WI38 (cell line): ENCODE measurements at regions not wholly inside any gene's neighbourhood (a gene's known extent, or its start where the extent isn't known, plus 50 kb on each side); places are given as distances from the start of the nearest gene placed in this dataset.

Experiments used
- H3K4me3 ChIP-seq: 2 replicates; pipeline ENCODE4 v1.5.1; 2011; ENCODE audit warnings: low read depth, mild to moderate bottlenecking, control low read depth, low read length
- TF ChIP-seq, protein P1 (sequence below): IDR thresholded peaks from 2 replicates; pipeline ENCODE4 v1.5.1; 2012; ENCODE audit warnings: low read depth, mild to moderate bottlenecking, control low read depth, low read length

DNA sequence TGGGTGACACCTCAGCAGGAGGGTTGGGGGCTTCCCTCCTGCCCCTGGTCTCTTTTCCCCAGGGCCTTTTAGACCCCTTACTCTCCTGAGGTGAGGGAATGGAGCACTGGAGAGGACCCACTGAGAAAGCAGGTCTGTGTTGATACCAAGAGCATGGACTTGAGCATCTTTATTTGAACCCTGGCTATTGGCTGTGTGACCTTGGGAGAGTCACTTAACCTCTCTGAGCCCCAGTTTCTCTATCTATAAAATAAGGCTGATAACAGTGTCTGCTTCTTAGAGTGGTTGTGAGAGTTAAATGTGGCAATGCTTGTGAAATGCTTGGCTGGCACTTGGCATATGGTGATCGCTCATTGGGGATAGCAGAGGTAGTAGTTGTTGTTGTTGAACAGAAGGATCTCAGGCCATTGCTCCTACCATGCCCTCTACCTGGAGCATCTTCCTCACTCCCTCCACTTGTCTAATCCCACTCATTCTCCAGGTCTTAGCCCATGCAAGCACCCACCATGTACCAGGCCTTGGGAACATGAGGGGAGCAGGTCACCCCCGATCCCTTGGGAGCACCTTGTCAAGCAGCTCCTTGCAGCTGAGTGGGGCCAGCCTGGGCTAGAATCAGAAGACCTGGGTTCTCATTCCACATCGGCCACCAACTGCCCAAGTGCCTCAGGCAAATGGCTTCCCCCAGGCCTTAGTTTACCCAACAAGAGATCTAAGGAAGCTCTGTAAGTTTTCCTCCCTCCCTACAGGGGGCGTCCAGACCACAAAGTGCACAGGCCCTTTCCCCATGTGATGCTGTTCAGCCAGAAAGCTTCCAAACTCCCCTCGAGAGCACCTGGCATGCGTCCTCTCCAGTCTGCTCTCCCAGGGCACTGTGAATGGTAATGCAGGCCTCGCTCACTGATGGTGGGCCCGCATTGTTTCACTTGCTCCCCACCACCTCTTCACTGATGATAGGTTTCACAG, 96.7 kb downstream of the LSM3 start:
- TF ChIP-seq, protein P1, sequence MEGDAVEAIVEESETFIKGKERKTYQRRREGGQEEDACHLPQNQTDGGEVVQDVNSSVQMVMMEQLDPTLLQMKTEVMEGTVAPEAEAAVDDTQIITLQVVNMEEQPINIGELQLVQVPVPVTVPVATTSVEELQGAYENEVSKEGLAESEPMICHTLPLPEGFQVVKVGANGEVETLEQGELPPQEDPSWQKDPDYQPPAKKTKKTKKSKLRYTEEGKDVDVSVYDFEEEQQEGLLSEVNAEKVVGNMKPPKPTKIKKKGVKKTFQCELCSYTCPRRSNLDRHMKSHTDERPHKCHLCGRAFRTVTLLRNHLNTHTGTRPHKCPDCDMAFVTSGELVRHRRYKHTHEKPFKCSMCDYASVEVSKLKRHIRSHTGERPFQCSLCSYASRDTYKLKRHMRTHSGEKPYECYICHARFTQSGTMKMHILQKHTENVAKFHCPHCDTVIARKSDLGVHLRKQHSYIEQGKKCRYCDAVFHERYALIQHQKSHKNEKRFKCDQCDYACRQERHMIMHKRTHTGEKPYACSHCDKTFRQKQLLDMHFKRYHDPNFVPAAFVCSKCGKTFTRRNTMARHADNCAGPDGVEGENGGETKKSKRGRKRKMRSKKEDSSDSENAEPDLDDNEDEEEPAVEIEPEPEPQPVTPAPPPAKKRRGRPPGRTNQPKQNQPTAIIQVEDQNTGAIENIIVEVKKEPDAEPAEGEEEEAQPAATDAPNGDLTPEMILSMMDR = peak; percentile 20; the same call in 1 of the 2 replicates
- H3K4me3 ChIP-seq = no peak overlapping the region

DNA sequence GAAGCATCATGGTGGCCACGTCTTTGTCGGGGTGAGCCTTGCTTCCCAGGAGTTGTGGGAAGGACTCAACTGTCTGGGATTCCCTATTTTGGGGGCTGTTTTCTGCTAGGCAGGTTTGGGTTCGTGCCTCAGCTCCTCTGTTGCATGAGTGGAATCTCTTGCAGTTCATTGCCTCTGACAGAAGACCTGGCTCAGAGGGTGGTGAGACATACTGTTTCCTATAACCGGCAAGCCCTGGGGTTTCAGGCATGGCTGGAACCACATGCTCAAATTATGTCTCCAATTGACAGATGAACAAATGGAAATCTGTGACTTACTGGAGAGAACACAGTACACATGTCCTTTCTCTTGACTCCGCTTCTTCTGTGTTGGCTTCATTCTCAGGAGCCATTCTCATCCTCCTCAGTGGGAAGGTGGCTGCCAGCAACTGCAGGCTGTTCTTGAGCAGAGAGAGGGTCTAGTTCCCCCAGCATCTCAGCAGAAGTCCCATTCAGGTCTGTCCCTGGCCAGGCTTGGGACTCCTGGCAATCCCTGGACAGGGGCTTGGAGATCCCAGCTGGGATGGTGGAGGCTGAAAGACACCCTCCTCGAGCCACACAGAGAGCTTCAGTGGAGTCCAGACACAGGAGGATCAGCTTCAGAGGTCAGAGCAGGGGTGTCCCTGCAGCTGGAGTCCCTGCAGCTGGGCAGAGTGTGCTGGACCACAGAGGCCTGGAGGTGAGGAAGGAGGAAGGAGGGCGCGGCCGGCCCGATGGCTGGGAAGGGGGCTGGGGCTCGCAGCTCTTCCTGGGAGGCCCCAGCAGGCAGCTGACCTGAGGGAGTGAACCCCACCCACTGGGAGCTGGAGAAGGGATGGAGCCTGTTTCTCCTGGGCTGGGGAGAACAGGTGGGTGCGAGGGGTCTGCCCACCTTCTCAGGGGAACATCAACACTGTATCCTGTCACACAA, 97.6 kb downstream of the LSM3 start:
- no peak overlapping the region for H3K4me3 ChIP-seq
- TF ChIP-seq, protein P1 = no peak

DNA sequence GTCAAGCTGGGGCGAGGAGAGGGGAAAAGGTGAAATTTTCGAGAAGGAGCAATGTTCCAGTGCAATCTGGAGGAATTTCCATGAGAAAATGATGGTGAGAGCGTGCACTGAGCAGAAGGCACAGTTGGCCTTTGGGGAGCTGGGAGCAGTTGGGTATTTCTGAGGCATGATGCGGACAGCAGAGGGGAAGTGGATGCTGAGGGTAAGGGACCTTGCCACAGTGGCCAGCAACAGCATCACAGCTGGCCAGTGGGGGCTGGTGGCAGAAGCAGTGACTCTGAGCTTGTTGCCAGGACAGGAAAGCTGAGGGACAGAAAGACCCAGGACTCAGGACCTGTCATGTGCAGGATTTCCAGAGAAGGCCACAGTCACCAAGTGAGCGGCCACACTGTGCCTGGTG, 98.9 kb downstream of the LSM3 start:
- TF ChIP-seq, protein P1 = no peak

DNA sequence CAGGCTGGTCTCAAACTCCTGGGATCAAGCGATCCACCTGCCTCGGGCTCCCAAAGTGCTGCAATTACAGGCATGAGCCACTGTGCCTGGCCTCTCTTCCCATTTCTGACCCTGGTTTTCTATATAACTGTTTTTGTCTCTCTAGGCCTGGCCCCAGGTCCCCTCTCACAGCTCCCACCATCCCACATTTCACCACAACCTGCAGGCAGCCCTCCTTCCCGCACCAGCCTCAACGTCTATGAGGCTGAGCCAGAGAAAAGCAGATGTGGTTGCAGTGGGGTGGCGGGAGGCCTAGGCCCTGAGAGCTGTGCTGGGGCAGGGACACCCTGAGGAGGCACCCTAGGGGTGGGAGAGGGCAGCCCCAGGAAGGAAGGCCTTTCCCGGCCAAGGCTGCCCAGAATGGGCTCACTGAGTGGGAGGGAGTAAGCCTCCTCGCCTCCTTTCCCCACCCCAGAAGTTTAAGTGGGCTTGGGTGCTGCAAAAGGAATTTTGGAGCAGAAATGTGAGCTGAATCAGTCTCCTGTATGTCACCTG, 99.7 kb downstream of the LSM3 start:
- TF ChIP-seq, protein P1 = no peak
- H3K4me3 ChIP-seq = no peak overlapping the region

More for the DNA sequence above, 98.9 kb downstream of the LSM3 start:
- no peak overlapping the region for H3K4me3 ChIP-seq

DNA sequence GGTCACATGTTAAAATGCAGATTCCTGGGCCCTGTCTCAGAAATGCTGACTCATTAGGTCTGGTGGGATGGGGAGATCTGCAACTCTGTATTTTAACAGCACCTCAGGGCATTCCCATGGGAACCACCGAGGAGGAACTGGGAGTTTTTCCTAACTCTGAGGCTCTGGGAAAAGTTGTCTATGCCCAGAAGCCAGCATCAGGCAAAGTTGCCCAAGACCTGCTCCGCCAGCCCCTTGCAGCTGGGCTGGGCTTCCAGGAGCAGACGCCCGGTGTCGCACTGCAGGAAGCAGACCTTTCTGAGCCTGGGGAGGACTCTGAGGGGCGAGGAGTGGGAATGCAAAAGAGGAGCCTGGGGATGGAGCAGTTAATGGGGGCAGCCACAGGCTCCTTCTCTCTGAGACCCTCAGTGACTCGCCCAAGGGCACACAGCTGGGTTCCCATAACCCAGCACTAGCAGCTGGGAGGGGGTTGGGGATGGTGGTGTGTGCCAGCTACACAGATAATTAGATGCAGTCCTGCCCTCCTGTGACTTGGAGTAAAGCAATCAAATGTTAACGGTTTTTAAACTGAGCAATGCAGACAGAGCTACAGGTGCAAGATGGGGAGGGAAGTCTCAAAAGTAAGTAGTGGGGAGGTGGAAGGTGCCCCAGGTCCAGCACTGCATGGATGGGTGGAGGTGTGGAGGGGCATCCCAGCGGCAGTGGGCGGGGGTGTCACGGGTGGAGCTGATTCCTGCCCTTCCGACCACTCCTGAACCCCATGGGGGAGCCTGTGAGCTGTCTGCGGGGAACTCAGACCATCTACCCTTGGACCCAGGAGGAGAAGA, 100.4 kb downstream of the LSM3 start:
- no peak overlapping the region for H3K4me3 ChIP-seq
- TF ChIP-seq, protein P1 = no peak

DNA sequence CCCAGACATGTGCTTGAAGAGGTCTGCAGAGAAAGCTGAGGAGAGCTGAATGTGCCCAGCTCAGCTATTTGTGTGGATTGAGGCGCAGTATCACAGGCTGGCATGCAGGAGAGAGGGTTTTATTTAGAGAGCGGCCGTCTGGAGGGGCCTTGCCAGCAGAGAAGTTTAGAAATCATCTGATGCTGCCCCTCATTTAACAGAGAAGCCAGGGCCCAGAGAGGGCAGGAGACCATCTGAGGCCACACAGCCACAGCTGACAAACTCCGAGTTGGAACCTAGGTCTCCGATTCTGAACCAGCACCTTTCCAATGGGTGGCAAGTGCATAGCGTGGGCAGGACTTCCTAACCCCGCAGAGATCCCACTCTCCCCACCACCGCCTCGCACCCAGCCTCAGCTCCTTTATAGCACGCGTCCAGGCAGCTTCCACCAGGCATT, 101.0 kb downstream of the LSM3 start:
- TF ChIP-seq, protein P1 = no peak
- H3K4me3 ChIP-seq = no peak overlapping the region
